Activated B cell treated with CpG ODN at 0.5 μM for 24 hours (primary cell): ENCODE measurements at regions not wholly inside any gene's neighbourhood (a gene's known extent, or its start where the extent isn't known, plus 50 kb on each side); places are given as distances from the start of the nearest gene placed in this dataset.

Source experiments
- ATAC-seq: fragments of 200-7000 bp; cut with Tn5 transposase; one replicate; pipeline ENCODE4 v1.10.0; 2021; ENCODE audit warnings: low read depth, mild to moderate bottlenecking, moderate library complexity
- CTCF ChIA-PET: fragments of 350-600 bp; sonication (Branson Sonifier 250); formaldehyde crosslinking; loops from one replicate; lab custom pipeline; 2021; ENCODE audit warnings: antibody characterized with exemption; lab: Charles Lee
- POLR2A ChIA-PET: fragments of 350-600 bp; sonication (Branson Sonifier 250); formaldehyde crosslinking; loops from one replicate; lab custom pipeline; 2021; ENCODE audit warnings: antibody characterized with exemption; lab: Charles Lee
- DNase-seq: peaks from one replicate; pipeline ENCODE4 v3.0.0; 2022
- H3K27ac Mint-ChIP-seq: one replicate; pipeline ENCODE4 v1.8.0; 2020; ENCODE audit warnings: mixed read lengths
- H3K27me3 Mint-ChIP-seq: one replicate; pipeline ENCODE4 v1.8.0; 2021; ENCODE audit warnings: mixed read lengths
- H3K36me3 Mint-ChIP-seq: one replicate; pipeline ENCODE4 v1.8.0; 2021; ENCODE audit warnings: low read depth, mixed read lengths
- H3K4me1 Mint-ChIP-seq: one replicate; pipeline ENCODE4 v1.8.0; 2021; ENCODE audit warnings: mixed read lengths
- H3K4me3 Mint-ChIP-seq: one replicate; pipeline ENCODE4 v1.8.0; 2020; ENCODE audit warnings: mild to moderate bottlenecking, mixed read lengths
- H3K9me3 Mint-ChIP-seq: one replicate; pipeline ENCODE4 v1.8.0; 2020; ENCODE audit warnings: mixed read lengths
- CTCF ChIP-seq: fragments of 200-600 bp; IDR thresholded peaks from one replicate; pipeline ENCODE4 v1.8.0; 2022; ENCODE audit warnings: antibody characterized with exemption, mild to moderate bottlenecking
- intact Hi-C: fragments of 100-400 bp; cut with micrococcal nuclease; formaldehyde crosslinking; loops from one replicate; pipeline ENCODE4 v1.15.1; 2024

- no peak for TF ChIP-seq CTCF
- intact Hi-C loops, result no loop called here
- H3K36me3 Mint-ChIP-seq, result no peaks in the 10 kb centered on the region
- DNase-seq (no peak), ATAC-seq (no peak)
- H3K27me3 Mint-ChIP-seq, result no peaks in the 10 kb centered on the region
- POLR2A ChIA-PET, result no interaction called here
- H3K4me3 Mint-ChIP-seq, result no peak overlapping the region
- H3K9me3 Mint-ChIP-seq, result no peaks in the 10 kb centered on the region
- CTCF ChIA-PET, result no interaction called here
- H3K27ac Mint-ChIP-seq, result no peak overlapping the region
- H3K4me1 Mint-ChIP-seq, result no peaks in the 10 kb centered on the region
Observed at GRCh38 chr7:88363869-88364268, 57.2 kb upstream of the STEAP4 start.

- ATAC-seq (no peak), DNase-seq (no peak)
- H3K27ac Mint-ChIP-seq, result no peak overlapping the region
- H3K4me1 Mint-ChIP-seq, result no peaks in the 10 kb centered on the region
- H3K4me3 Mint-ChIP-seq, result no peak overlapping the region
- ChIA-PET CTCF (no interaction called here), POLR2A (no interaction called here)
- H3K27me3 Mint-ChIP-seq, result no peaks in the 10 kb centered on the region
- H3K36me3 Mint-ChIP-seq, result no peaks in the 10 kb centered on the region
- intact Hi-C loops, result no loop called here
- no peaks in the 10 kb centered on the region for H3K9me3 Mint-ChIP-seq
- TF ChIP-seq CTCF, result no peak
Observed at GRCh38 chr7:88363249-88363648, 56.6 kb upstream of the STEAP4 start.

GRCh38 chr7:88361357-88361756 lies 54.7 kb upstream of the STEAP4 start:
- Mint-ChIP-seq H3K36me3 (no peaks in the 10 kb centered on the region), H3K27me3 (no peaks in the 10 kb centered on the region), H3K4me1 (no peaks in the 10 kb centered on the region), H3K27ac (no peak overlapping the region), H3K4me3 (no peak overlapping the region), H3K9me3 (no peaks in the 10 kb centered on the region)
- ChIA-PET CTCF (no interaction called here), POLR2A (no interaction called here)
- ATAC-seq (no peak), DNase-seq (no peak)
- intact Hi-C loops, result no loop called here
- TF ChIP-seq CTCF, result no peak

- no peak for TF ChIP-seq CTCF
- Mint-ChIP-seq H3K9me3 (no peaks in the 10 kb centered on the region), H3K27me3 (no peaks in the 10 kb centered on the region), H3K36me3 (no peaks in the 10 kb centered on the region), H3K4me3 (no peak overlapping the region), H3K27ac (no peak overlapping the region), H3K4me1 (no peaks in the 10 kb centered on the region)
- DNase-seq (no peak), ATAC-seq (no peak)
- POLR2A ChIA-PET, result no interaction called here
- intact Hi-C loops, result loop anchor here (2.0 kb wide), 1 partner anchor 114 kb away; no protein-coding TSS in a partner anchor
- CTCF ChIA-PET, result no interaction called here
Observed at GRCh38 chr7:88358881-88359280, 52.2 kb upstream of the STEAP4 start.

- Mint-ChIP-seq H3K27ac (no peak overlapping the region), H3K27me3 (no peaks in the 10 kb centered on the region), H3K4me3 (no peak overlapping the region), H3K9me3 (no peaks in the 10 kb centered on the region), H3K36me3 (no peaks in the 10 kb centered on the region), H3K4me1 (no peaks in the 10 kb centered on the region)
- no peak for DNase-seq
- intact Hi-C loops, result loop anchor here (2.0 kb wide), 1 partner anchor 114 kb away; no protein-coding TSS in a partner anchor
- no peak for ATAC-seq
- ChIA-PET CTCF (interaction anchor here (1.3 kb wide), 1 partner anchor 114 kb away, joined by 5 read pairs; no protein-coding TSS in a partner anchor), POLR2A (no interaction called here)
- no peak for TF ChIP-seq CTCF
Observed at GRCh38 chr7:88358526-88358838, 51.8 kb upstream of the STEAP4 start.
